GM10266 (cell line): ENCODE measurements at regions not wholly inside any gene's neighbourhood (a gene's known extent, or its start where the extent isn't known, plus 50 kb on each side); places are given as distances from the start of the nearest gene placed in this dataset.
"Not testable (repeated sequence)": the region's sequence is repeated elsewhere in the genome, so short reads cannot be mapped to it uniquely, and the experiment has no call there.

Experiments used
- DNase-seq: peaks from one replicate; pipeline ENCODE4 v3.0.0; 2012; ENCODE audit errors: extremely low spot score
- CTCF ChIP-seq: IDR thresholded peaks from 2 replicates; pipeline ENCODE4 v1.5.1; 2012; ENCODE audit warnings: mild to moderate bottlenecking, low read depth; ENCODE audit not compliant: control insufficient read depth, insufficient read depth; ENCODE audit errors: missing control alignments

GRCh38 chr3:69688400-69688799, 50.9 kb upstream of the MITF start:
- DNase-seq: no peak
- TF ChIP-seq CTCF: no peak

- no peak for TF ChIP-seq CTCF
- no peak for DNase-seq
These were observed 51.6 kb upstream of the MITF start for GRCh38 chr3:69687641-69688040.

GRCh38 chr3:69686056-69686455, 53.2 kb upstream of the MITF start:
- no peak for TF ChIP-seq CTCF
- no peak for DNase-seq

GRCh38 chr3:69684309-69684961, 54.8 kb upstream of the MITF start:
- TF ChIP-seq CTCF: no peak
- no peak for DNase-seq

- DNase-seq: no peak
- TF ChIP-seq CTCF: no peak
These were observed 56.0 kb upstream of the MITF start for GRCh38 chr3:69683082-69683806.

GRCh38 chr3:69677456-69677855, 61.8 kb upstream of the MITF start:
- not testable (repeated sequence) for DNase-seq

- DNase-seq: no peak
These were observed 63.3 kb upstream of the MITF start for GRCh38 chr3:69675786-69676530.

More at GRCh38 chr3:69675786-69676530, 63.3 kb upstream of the MITF start:
- TF ChIP-seq CTCF: no peak
